ENCODE measurements at regions not wholly inside any gene's neighbourhood (a gene's known extent, or its start where the extent isn't known, plus 50 kb on each side); places are given as distances from the start of the nearest gene placed in this dataset.

DNA sequence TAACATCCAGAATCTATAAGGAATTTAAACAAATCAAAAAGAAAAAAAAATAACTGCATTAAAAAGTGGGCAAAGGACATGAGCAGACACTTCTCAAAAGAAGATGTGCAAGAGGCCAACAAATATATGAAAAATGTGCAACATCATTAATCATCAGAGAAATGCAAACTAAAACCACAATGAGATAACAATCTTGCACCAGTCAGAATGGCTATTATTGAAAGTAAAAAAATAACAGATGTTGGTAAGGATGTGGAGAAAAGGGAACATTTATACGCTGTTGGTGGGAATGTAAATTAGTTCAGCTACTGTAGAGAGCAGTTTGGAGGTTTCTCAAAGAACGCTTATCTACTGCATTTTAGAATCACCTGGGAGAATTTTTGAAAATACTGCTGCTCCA is 186.1 kb downstream of the OTOL1 start:
- Mint-ChIP-seq H3K27ac (no peak overlapping the region), H3K4me1 (no peaks in the 10 kb centered on the region), H3K27me3 (ENCODE audit: low read depth) (no peaks in the 10 kb centered on the region), H3K36me3 (ENCODE audit: low read depth) (no peaks in the 10 kb centered on the region), H3K9me3 (peaks cover 5% of the 10 kb centered on the region), H3K4me3 (no peak overlapping the region)
- TF ChIP-seq, protein P1, sequence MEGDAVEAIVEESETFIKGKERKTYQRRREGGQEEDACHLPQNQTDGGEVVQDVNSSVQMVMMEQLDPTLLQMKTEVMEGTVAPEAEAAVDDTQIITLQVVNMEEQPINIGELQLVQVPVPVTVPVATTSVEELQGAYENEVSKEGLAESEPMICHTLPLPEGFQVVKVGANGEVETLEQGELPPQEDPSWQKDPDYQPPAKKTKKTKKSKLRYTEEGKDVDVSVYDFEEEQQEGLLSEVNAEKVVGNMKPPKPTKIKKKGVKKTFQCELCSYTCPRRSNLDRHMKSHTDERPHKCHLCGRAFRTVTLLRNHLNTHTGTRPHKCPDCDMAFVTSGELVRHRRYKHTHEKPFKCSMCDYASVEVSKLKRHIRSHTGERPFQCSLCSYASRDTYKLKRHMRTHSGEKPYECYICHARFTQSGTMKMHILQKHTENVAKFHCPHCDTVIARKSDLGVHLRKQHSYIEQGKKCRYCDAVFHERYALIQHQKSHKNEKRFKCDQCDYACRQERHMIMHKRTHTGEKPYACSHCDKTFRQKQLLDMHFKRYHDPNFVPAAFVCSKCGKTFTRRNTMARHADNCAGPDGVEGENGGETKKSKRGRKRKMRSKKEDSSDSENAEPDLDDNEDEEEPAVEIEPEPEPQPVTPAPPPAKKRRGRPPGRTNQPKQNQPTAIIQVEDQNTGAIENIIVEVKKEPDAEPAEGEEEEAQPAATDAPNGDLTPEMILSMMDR (IDR thresholded peaks at IDR 0.05; ENCODE audit: unreplicated experiment in 3 of 3), result no peak

DNA sequence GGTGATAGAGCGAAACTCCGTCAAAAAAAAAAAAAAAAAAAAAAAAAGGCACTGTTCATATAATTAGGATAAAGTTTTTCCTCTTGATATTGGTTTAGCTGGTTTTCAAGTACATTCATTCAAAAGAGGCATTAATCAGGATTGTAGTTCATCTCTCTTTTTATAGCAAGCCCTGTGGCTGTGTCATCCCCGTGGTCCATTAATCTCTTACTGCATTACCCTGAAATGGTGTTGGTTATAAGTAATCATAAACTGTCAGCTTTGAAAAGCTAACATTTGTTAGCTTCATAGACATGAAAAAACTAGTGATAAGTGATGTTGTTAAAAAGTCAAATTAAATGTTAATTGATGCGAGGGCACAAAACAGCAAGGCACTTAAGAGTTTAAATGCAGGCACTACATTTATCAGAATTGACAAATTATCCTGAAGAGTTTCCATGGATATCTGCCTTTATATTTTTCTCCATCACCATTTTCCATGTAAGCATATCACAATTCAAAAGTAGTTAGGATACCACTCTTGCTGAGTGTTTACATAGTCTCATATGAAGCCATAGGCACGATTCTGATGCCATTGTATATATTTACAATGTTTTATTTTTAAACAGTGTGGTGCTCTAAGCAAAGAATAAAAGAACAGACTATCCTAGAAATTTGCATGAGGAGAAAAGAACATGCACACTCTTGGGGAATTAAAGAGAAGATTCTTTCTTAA is 193.1 kb downstream of the OTOL1 start:
- Mint-ChIP-seq H3K4me1 (no peaks in the 10 kb centered on the region), H3K36me3 (ENCODE audit: low read depth) (no peaks in the 10 kb centered on the region), H3K27me3 (ENCODE audit: low read depth) (no peaks in the 10 kb centered on the region), H3K9me3 (peaks cover 2% of the 10 kb centered on the region), H3K4me3 (no peak overlapping the region), H3K27ac (no peak overlapping the region)
- TF ChIP-seq, protein P1 (IDR thresholded peaks at IDR 0.05; ENCODE audit: unreplicated experiment in 3 of 3), result no peak

GRCh38 chr3:161690299-161690620 is 193.7 kb downstream of the OTOL1 start:
- H3K4me1 Mint-ChIP-seq, result no peaks in the 10 kb centered on the region
- no peak overlapping the region for H3K4me3 Mint-ChIP-seq
- TF ChIP-seq, protein P1 (IDR thresholded peaks at IDR 0.05; ENCODE audit: unreplicated experiment in 3 of 3), result no peak
- peaks cover 2% of the 10 kb centered on the region for H3K9me3 Mint-ChIP-seq
- no peaks in the 10 kb centered on the region for H3K36me3 Mint-ChIP-seq (ENCODE audit: low read depth)
- H3K27me3 Mint-ChIP-seq (ENCODE audit: low read depth), result no peaks in the 10 kb centered on the region
- no peak overlapping the region for H3K27ac Mint-ChIP-seq

GRCh38 chr3:161691677-161692076 is 195.1 kb downstream of the OTOL1 start:
- Mint-ChIP-seq H3K9me3 (no peaks in the 10 kb centered on the region), H3K4me3 (no peak overlapping the region), H3K4me1 (no peaks in the 10 kb centered on the region), H3K36me3 (ENCODE audit: low read depth) (no peaks in the 10 kb centered on the region), H3K27ac (no peak overlapping the region), H3K27me3 (ENCODE audit: low read depth) (no peaks in the 10 kb centered on the region)
- TF ChIP-seq, protein P1 (IDR thresholded peaks at IDR 0.05; ENCODE audit: unreplicated experiment in 3 of 3), result no peak

- TF ChIP-seq, protein P1 (IDR thresholded peaks at IDR 0.05; ENCODE audit: unreplicated experiment in 3 of 3), result no peak
- Mint-ChIP-seq H3K4me3 (no peak overlapping the region), H3K4me1 (no peaks in the 10 kb centered on the region), H3K27me3 (ENCODE audit: low read depth) (no peaks in the 10 kb centered on the region), H3K27ac (no peak overlapping the region), H3K9me3 (no peaks in the 10 kb centered on the region), H3K36me3 (ENCODE audit: low read depth) (no peaks in the 10 kb centered on the region)
Observed at GRCh38 chr3:161694682-161695564, 198.3 kb downstream of the OTOL1 start.

All from nephron (organoid).